ENCODE measurements at regions not wholly inside any gene's neighbourhood (a gene's known extent, or its start where the extent isn't known, plus 50 kb on each side); places are given as distances from the start of the nearest gene placed in this dataset.

DNA sequence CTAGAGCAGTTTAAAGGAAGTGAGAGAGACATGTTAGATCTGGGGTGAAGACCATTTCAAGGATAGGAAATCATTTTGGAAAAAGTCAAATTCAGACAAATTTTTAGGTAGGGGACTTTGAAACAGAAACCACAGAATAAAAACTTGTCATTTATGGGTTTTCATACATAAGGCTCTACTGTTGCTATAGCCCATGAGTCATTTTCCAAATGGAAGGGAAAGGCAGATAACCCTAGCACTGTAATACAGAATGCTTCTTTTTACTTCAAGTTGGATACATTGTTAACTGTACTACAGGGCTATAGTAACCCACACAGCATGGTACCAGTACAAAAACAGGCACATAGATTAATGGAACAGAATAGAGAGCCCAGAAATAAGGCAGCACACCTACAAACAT lies 455.4 kb downstream of the EBF1 start:
- no peak for DNase-seq (ENCODE audit: low spot score in 2 of 2)
- TF ChIP-seq CTCF (IDR thresholded peaks at IDR 0.05): no peak
- TF ChIP-seq POLR2A (IDR thresholded peaks at IDR 0.05): no peak
- intact Hi-C loops (cut with DNase I; ENCODE audit: low total_unique reads): no loop called here
- H3K4me3 ChIP-seq (ENCODE audit: low read depth, poor library complexity, severe bottlenecking): no peak overlapping the region

- intact Hi-C loops (cut with DNase I; ENCODE audit: low total_unique reads): no loop called here
- 59 to 69% methylated on average over 1 of the region's 1 CpG for WGBS, 2 donors
- no peak for DNase-seq (ENCODE audit: low spot score in 2 of 2)
- no peak overlapping the region for H3K4me3 ChIP-seq (ENCODE audit: low read depth, poor library complexity, severe bottlenecking)
- TF ChIP-seq CTCF (IDR thresholded peaks at IDR 0.05) (no peak), POLR2A (IDR thresholded peaks at IDR 0.05) (no peak)
These were observed 455.9 kb downstream of the EBF1 start for GRCh38 chr5:158643840-158644239.

GRCh38 chr5:158642879-158643278 lies 456.8 kb downstream of the EBF1 start:
- TF ChIP-seq CTCF (IDR thresholded peaks at IDR 0.05): no peak
- no peak for TF ChIP-seq POLR2A (IDR thresholded peaks at IDR 0.05)
- no peak for DNase-seq (ENCODE audit: low spot score in 2 of 2)
- intact Hi-C loops (cut with DNase I; ENCODE audit: low total_unique reads): no loop called here
- H3K4me3 ChIP-seq (ENCODE audit: low read depth, poor library complexity, severe bottlenecking): no peak overlapping the region

DNA sequence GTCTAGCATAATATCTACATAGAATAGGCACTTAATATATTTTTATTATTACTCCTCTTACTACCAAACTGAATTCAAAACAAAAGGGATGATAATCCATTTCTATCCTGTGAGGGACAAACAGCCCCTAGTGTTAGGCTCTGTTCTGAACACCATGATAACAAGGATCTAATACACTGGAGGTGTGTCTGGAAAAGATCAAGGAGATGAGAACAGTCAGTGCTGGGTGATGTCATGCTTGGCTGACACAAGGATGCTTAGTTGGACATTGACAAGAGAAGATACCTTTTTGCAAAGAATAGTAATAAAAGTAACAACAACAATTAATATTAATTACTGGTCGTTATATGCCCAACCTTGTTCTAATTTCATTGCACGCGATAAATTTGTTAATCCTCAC lies 458.7 kb downstream of the EBF1 start:
- intact Hi-C loops (cut with DNase I; ENCODE audit: low total_unique reads): no loop called here
- DNase-seq (ENCODE audit: low spot score in 2 of 2): no peak
- no peak for TF ChIP-seq POLR2A (IDR thresholded peaks at IDR 0.05)
- no peak for TF ChIP-seq CTCF (IDR thresholded peaks at IDR 0.05)
- WGBS, 2 donors: 93 to 95% methylated on average over 3 of the region's 3 CpGs
- H3K4me3 ChIP-seq (ENCODE audit: low read depth, poor library complexity, severe bottlenecking): no peak overlapping the region

DNA sequence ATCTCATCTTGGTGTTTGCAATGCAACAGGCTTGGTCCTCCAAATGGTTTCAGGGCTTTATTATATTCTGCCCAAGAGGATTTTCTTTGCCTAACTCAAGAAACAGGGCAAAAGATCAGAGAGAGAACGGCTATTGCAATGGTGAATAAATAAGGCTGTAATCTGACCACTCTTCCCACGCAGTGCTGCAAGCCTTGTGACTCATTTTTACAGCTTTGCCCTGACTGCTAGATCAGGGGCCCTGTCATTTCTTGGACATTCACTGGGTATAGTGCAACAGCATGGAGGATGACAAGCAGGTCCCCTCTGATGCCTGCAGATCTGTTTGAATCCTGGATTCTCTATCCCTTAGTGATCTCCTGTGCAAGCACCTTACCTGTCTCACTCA lies 459.1 kb downstream of the EBF1 start:
- WGBS, 2 donors: 60 to 63% methylated on average over 2 of the region's 2 CpGs
- DNase-seq (ENCODE audit: low spot score in 2 of 2): no peak
- TF ChIP-seq POLR2A (IDR thresholded peaks at IDR 0.05) (no peak), CTCF (IDR thresholded peaks at IDR 0.05) (no peak)
- H3K4me3 ChIP-seq (ENCODE audit: low read depth, poor library complexity, severe bottlenecking): no peak overlapping the region
- intact Hi-C loops (cut with DNase I; ENCODE audit: low total_unique reads): no loop called here

- WGBS, 2 donors: 71 to 77% methylated on average over 5 of the region's 5 CpGs
- intact Hi-C loops (cut with DNase I; ENCODE audit: low total_unique reads): no loop called here
- H3K4me3 ChIP-seq (ENCODE audit: low read depth, poor library complexity, severe bottlenecking): no peak overlapping the region
- DNase-seq (ENCODE audit: low spot score in 2 of 2): no peak
- no peak for TF ChIP-seq CTCF (IDR thresholded peaks at IDR 0.05)
- no peak for TF ChIP-seq POLR2A (IDR thresholded peaks at IDR 0.05)
These were observed 459.7 kb downstream of the EBF1 start for GRCh38 chr5:158639881-158640592.

Data from lower leg skin (tissue), 4 donors.